H1 (cell line): ENCODE measurements at regions not wholly inside any gene's neighbourhood (a gene's known extent, or its start where the extent isn't known, plus 50 kb on each side); places are given as distances from the start of the nearest gene placed in this dataset.

Source experiments
- BCL11A ChIP-seq, 2 experiments: IDR thresholded peaks; one replicate each; pipeline ENCODE4 v1.6.1; 2011; ENCODE audit warnings: low read depth in 2 of 2, low read length in 2 of 2, mild to moderate bottlenecking in 2 of 2
- CHD1 ChIP-seq: IDR thresholded peaks from 2 replicates; pipeline ENCODE4 v1.6.1; 2012; ENCODE audit warnings: low read depth, low read length, improper control_type of control experiment
- CREB1 ChIP-seq: IDR thresholded peaks from 2 replicates; pipeline ENCODE4 v1.6.1; 2012; ENCODE audit warnings: inconsistent platforms
- EZH2 ChIP-seq: fragments of 200-600 bp; sonication (generic); IDR thresholded peaks from 2 replicates; pipeline ENCODE4 v1.7.1; 2012; ENCODE audit warnings: low read depth, mild to moderate bottlenecking, moderate library complexity, low read length, inconsistent platforms; ENCODE audit not compliant: severe bottlenecking
- JUN ChIP-seq: IDR thresholded peaks from 2 replicates; pipeline ENCODE4 v1.6.1; 2011; ENCODE audit warnings: low read depth, mild to moderate bottlenecking, improper control_type of control experiment, low read length
- NANOG ChIP-seq: IDR thresholded peaks from 2 replicates; pipeline ENCODE4 v1.6.1; 2011; ENCODE audit warnings: low read length, low read depth, mild to moderate bottlenecking, inconsistent platforms; ENCODE audit not compliant: insufficient read depth, poor library complexity, severe bottlenecking
- NRF1 ChIP-seq: IDR thresholded peaks from 2 replicates; pipeline ENCODE4 v1.6.1; 2011; ENCODE audit warnings: mild to moderate bottlenecking, low read depth, low read length, improper control_type of control experiment
- POLR2A ChIP-seq, 2 experiments: IDR thresholded peaks; 1 replicate in 1 of 2; 2 replicates in 1 of 2; pipeline ENCODE4 v1.6.1; 2011; ENCODE audit warnings: low read depth in 2 of 2, low read length in 2 of 2, mild to moderate bottlenecking in 2 of 2; ENCODE audit errors: control extremely low read depth in 1 of 2
- TAF1 ChIP-seq: IDR thresholded peaks from 2 replicates; pipeline ENCODE4 v1.6.1; 2011; ENCODE audit warnings: mild to moderate bottlenecking, low read depth, low read length
- TF ChIP-seq, protein P1 (sequence below), 3 experiments: IDR thresholded peaks; 1 replicate in 2 of 3; 2 replicates in 1 of 3; pipeline versions ENCODE4 v1.5.1 to v1.6.1; 2011; ENCODE audit warnings: low read length in 3 of 3, mild to moderate bottlenecking in 3 of 3, inconsistent platforms in 2 of 3, low read depth in 1 of 3, moderate library complexity in 1 of 3; ENCODE audit not compliant: insufficient read depth in 1 of 3; ENCODE audit errors: control extremely low read depth in 1 of 3

DNA sequence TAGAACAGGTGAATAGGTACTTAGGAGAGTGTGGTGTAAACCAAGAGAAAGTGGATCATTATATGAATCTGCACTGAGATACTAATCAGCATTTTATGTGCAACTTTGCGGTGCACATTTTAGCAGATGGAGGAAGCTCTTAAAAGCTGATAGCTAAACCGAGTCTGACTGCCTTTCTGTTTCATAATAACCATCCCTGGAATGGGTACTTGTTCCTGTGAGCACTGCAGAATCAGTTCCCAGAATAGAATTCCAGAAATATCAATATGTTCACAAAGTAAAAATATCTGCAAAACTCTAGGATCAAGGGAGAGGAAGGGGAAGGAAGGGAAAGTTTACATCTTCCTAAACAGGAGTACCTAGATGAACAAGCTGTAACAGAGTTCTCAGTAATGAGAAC lies 432.2 kb upstream of the HNRNPA3 start:
- TF ChIP-seq, protein P1, sequence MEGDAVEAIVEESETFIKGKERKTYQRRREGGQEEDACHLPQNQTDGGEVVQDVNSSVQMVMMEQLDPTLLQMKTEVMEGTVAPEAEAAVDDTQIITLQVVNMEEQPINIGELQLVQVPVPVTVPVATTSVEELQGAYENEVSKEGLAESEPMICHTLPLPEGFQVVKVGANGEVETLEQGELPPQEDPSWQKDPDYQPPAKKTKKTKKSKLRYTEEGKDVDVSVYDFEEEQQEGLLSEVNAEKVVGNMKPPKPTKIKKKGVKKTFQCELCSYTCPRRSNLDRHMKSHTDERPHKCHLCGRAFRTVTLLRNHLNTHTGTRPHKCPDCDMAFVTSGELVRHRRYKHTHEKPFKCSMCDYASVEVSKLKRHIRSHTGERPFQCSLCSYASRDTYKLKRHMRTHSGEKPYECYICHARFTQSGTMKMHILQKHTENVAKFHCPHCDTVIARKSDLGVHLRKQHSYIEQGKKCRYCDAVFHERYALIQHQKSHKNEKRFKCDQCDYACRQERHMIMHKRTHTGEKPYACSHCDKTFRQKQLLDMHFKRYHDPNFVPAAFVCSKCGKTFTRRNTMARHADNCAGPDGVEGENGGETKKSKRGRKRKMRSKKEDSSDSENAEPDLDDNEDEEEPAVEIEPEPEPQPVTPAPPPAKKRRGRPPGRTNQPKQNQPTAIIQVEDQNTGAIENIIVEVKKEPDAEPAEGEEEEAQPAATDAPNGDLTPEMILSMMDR (IDR thresholded peaks at IDR 0.05; ENCODE audit: control extremely low read depth in 1 of 3, insufficient read depth in 1 of 3, low read depth in 1 of 3, low read length in 3 of 3): no peak
- TF ChIP-seq NANOG: no peak
- TF ChIP-seq NRF1: no peak
- no peak for TF ChIP-seq CREB1
- TF ChIP-seq TAF1: no peak
- TF ChIP-seq BCL11A (IDR thresholded peaks at IDR 0.05; ENCODE audit: low read depth in 2 of 2, low read length in 2 of 2): no peak
- no peak for TF ChIP-seq EZH2
- no peak for TF ChIP-seq POLR2A (IDR thresholded peaks at IDR 0.05; ENCODE audit: control extremely low read depth in 1 of 2, low read depth in 2 of 2, low read length in 2 of 2)
- no peak for TF ChIP-seq JUN
- TF ChIP-seq CHD1: no peak
